Endothelial cell of umbilical vein (primary cell): ENCODE measurements at regions not wholly inside any gene's neighbourhood (a gene's known extent, or its start where the extent isn't known, plus 50 kb on each side); places are given as distances from the start of the nearest gene placed in this dataset.

ENCODE experiments used
- BruUV-seq: library from RNA; stranded (reverse); fragments of 400-500 nt; replicated peaks from 2 replicates; lab custom pipeline; 2021; lab: Mats Ljungman, UMichigan
- CTCF ChIA-PET: fragments of 300-600, 350-600 bp; sonication (Branson Sonifier 250); formaldehyde crosslinking; loops from one replicate; lab custom pipeline; 2021; ENCODE audit warnings: antibody characterized with exemption, inconsistent platforms; lab: Charles Lee
- POLR2A ChIA-PET: fragments of 300-600, 350-600 bp; sonication (Branson Sonifier 250); formaldehyde crosslinking; loops from one replicate; lab custom pipeline; 2021; ENCODE audit warnings: antibody characterized with exemption, inconsistent platforms; lab: Charles Lee
- DNase-seq: peaks from one replicate; pipeline ENCODE4 v3.0.0-alpha.2; 2011; ENCODE audit warnings: low read depth, low spot score
- FAIRE-seq: peaks from 2 replicates; lab custom pipeline; 2011; peaks lifted over from hg19 to GRCh38; lab: Jason Lieb, UNC
- H2AFZ ChIP-seq: 2 replicates; pipeline ENCODE4 v1.6.0; 2012; ENCODE audit warnings: low read depth, low read length, control low read depth, inconsistent platforms
- H3K27ac ChIP-seq: 2 replicates; pipeline ENCODE4 v1.5.1; 2011; ENCODE audit warnings: low read depth, mild to moderate bottlenecking, control low read depth, low read length, moderate library complexity; ENCODE audit not compliant: insufficient read depth
- H3K27me3 ChIP-seq, 2 experiments: 2 replicates each; pipeline versions ENCODE4 v1.6.0 to v1.6.1; 2011; ENCODE audit warnings: low read length in 2 of 2, mixed read lengths in 1 of 2; ENCODE audit not compliant: control insufficient read depth in 2 of 2, insufficient read depth in 2 of 2
- H3K36me3 ChIP-seq, 2 experiments: 2 replicates in 1 of 2; 3 replicates in 1 of 2; pipeline ENCODE4 v1.5.1; 2011; ENCODE audit warnings: low read length in 2 of 2, mild to moderate bottlenecking in 1 of 2, moderate library complexity in 1 of 2; ENCODE audit not compliant: control insufficient read depth in 2 of 2, insufficient read depth in 2 of 2; ENCODE audit errors: extremely low read depth in 1 of 2
- H3K4me1 ChIP-seq: 3 replicates; pipeline ENCODE4 v1.5.1; 2011; ENCODE audit warnings: mild to moderate bottlenecking, low read length; ENCODE audit not compliant: control insufficient read depth, insufficient read depth; ENCODE audit errors: extremely low read depth
- H3K4me2 ChIP-seq: 2 replicates; pipeline ENCODE4 v1.6.1; 2011; ENCODE audit warnings: low read length, control low read depth, mixed read lengths; ENCODE audit not compliant: insufficient read depth
- H3K4me3 ChIP-seq, 3 experiments: fragments of 200-600 bp in 1 of 3; sonication (generic), shearing (Covaris generic) in 1 of 3; replicated peaks in 1 of 3; 2 replicates each; pipeline ENCODE4 v1.5.1; 2011 to 2016; ENCODE audit warnings: control low read depth in 3 of 3, low read length in 3 of 3, mild to moderate bottlenecking in 2 of 3, inconsistent platforms in 1 of 3, low read depth in 1 of 3, moderate library complexity in 1 of 3; ENCODE audit not compliant: insufficient read depth in 1 of 3
- H3K79me2 ChIP-seq: 2 replicates; pipeline ENCODE4 v1.6.0; 2012; ENCODE audit warnings: low read length, inconsistent platforms; ENCODE audit not compliant: control insufficient read depth, insufficient read depth
- H3K9ac ChIP-seq: replicated peaks from 2 replicates; pipeline ENCODE3; 2011; ENCODE audit warnings: low read length, control low read depth; ENCODE audit not compliant: insufficient read depth; ENCODE audit errors: extremely low read depth
- H3K9me1 ChIP-seq: replicated peaks from 3 replicates; pipeline ENCODE4 v1.6.0; 2011; ENCODE audit warnings: mild to moderate bottlenecking, low read length; ENCODE audit not compliant: control insufficient read depth, insufficient read depth; ENCODE audit errors: extremely low read depth
- H3K9me3 ChIP-seq: replicated peaks from 2 replicates; pipeline ENCODE4 v1.5.1; 2012; ENCODE audit warnings: low read length, inconsistent platforms; ENCODE audit not compliant: control insufficient read depth, insufficient read depth
- H4K20me1 ChIP-seq: replicated peaks from 2 replicates; pipeline ENCODE3; 2011; ENCODE audit warnings: mild to moderate bottlenecking, low read length; ENCODE audit not compliant: control insufficient read depth, insufficient read depth; ENCODE audit errors: extremely low read depth
- EZH2 ChIP-seq: IDR thresholded peaks from 2 replicates; pipeline ENCODE4 v1.6.1; 2012; ENCODE audit warnings: borderline replicate concordance, low read depth, mild to moderate bottlenecking, moderate library complexity, low read length, inconsistent platforms; ENCODE audit not compliant: severe bottlenecking
- FOS ChIP-seq: IDR thresholded peaks from 2 replicates; pipeline ENCODE4 v1.6.1; 2011; ENCODE audit warnings: mild to moderate bottlenecking, low read length, moderate library complexity, borderline replicate concordance; ENCODE audit not compliant: insufficient read depth
- GATA2 ChIP-seq: IDR thresholded peaks from 2 replicates; pipeline ENCODE4 v1.7.0; 2011; ENCODE audit warnings: low read depth, mild to moderate bottlenecking, moderate library complexity, mixed read lengths, low read length; ENCODE audit not compliant: insufficient read length, insufficient read depth
- MAX ChIP-seq: IDR thresholded peaks from 2 replicates; pipeline ENCODE4 v1.6.1; 2011; ENCODE audit not compliant: insufficient read depth, insufficient read length
- MYC ChIP-seq: IDR thresholded peaks from one replicate; pipeline ENCODE4 v1.6.1; 2011; ENCODE audit warnings: mild to moderate bottlenecking, low read depth, low read length
- POLR2A ChIP-seq: IDR thresholded peaks from 2 replicates; pipeline ENCODE4 v1.6.1; 2012; ENCODE audit warnings: low read depth, mild to moderate bottlenecking, control low read depth, low read length
- dilution Hi-C: fragments of 300-500 bp; cut with MboI; formaldehyde crosslinking; loops from one replicate; pipeline ENCODE4 v1.15.0; 2019; ENCODE audit warnings: low sequenced_read_pairs; ENCODE audit not compliant: extremely low pct_ligation_motif_present
- intact Hi-C: fragments of 100-400 bp; cut with micrococcal nuclease; formaldehyde crosslinking; loops from one replicate; pipeline ENCODE4 v1.10.0; 2022
- TF ChIP-seq, protein P1 (sequence below), 2 donors: IDR thresholded peaks; 1 replicate in 1 of 2; 2 replicates in 1 of 2; pipeline ENCODE4 v1.5.1; 2011; ENCODE audit warnings: low read length in 2 of 2, mild to moderate bottlenecking in 2 of 2, moderate library complexity in 2 of 2, control low read depth in 1 of 2, inconsistent platforms in 1 of 2, low read depth in 1 of 2; ENCODE audit not compliant: insufficient read depth in 1 of 2; ENCODE audit errors: extremely low read depth in 1 of 2

GRCh38 chr19:29449371-29449770 is 76.4 kb upstream of the VSTM2B start:
- intact Hi-C loops = no loop called here
- H3K9me3 ChIP-seq = peaks cover 2% of the 10 kb centered on the region
- no peak overlapping the region for H2AFZ ChIP-seq
- FAIRE-seq = no peak
- no peaks in the 10 kb centered on the region for H3K4me1 ChIP-seq
- no peak overlapping the region for H3K27ac ChIP-seq
- no peak overlapping the region for H3K4me3 ChIP-seq
- no peak overlapping the region for H3K9ac ChIP-seq
- H4K20me1 ChIP-seq = no peaks in the 10 kb centered on the region
- H3K79me2 ChIP-seq = no peaks in the 10 kb centered on the region
- H3K9me1 ChIP-seq = no peaks in the 10 kb centered on the region
- no peaks in the 10 kb centered on the region for H3K27me3 ChIP-seq
- dilution Hi-C loops = no loop called here
- ChIA-PET POLR2A (no interaction called here), CTCF (no interaction called here)
- TF ChIP-seq GATA2 (no peak), POLR2A (no peak), MAX (no peak), FOS (no peak), MYC (no peak), EZH2 (no peak)
- TF ChIP-seq, protein P1, sequence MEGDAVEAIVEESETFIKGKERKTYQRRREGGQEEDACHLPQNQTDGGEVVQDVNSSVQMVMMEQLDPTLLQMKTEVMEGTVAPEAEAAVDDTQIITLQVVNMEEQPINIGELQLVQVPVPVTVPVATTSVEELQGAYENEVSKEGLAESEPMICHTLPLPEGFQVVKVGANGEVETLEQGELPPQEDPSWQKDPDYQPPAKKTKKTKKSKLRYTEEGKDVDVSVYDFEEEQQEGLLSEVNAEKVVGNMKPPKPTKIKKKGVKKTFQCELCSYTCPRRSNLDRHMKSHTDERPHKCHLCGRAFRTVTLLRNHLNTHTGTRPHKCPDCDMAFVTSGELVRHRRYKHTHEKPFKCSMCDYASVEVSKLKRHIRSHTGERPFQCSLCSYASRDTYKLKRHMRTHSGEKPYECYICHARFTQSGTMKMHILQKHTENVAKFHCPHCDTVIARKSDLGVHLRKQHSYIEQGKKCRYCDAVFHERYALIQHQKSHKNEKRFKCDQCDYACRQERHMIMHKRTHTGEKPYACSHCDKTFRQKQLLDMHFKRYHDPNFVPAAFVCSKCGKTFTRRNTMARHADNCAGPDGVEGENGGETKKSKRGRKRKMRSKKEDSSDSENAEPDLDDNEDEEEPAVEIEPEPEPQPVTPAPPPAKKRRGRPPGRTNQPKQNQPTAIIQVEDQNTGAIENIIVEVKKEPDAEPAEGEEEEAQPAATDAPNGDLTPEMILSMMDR (IDR thresholded peaks at IDR 0.05; ENCODE audit: extremely low read depth in 1 of 2, insufficient read depth in 1 of 2, low read depth in 1 of 2, low read length in 2 of 2) = no peak
- no peaks in the 10 kb centered on the region for H3K36me3 ChIP-seq
- no peak for DNase-seq
- H3K4me2 ChIP-seq = no peak overlapping the region
- BruUV-seq = no TSS peak
